Fibroblast of villous mesenchyme (primary cell): ENCODE measurements at regions not wholly inside any gene's neighbourhood (a gene's known extent, or its start where the extent isn't known, plus 50 kb on each side); places are given as distances from the start of the nearest gene placed in this dataset.

Experiments used
- DNase-seq: peaks from one replicate; pipeline ENCODE4 v3.0.0-alpha.2; 2010; ENCODE audit warnings: low read depth
- H3K4me3 ChIP-seq: 2 replicates; pipeline ENCODE4 v1.5.1; 2011; ENCODE audit warnings: low read depth, mild to moderate bottlenecking, low read length
- TF ChIP-seq, protein P1 (sequence below): IDR thresholded peaks from 2 replicates; pipeline ENCODE4 v1.5.1; 2012; ENCODE audit warnings: low read depth, mild to moderate bottlenecking, low read length; ENCODE audit not compliant: insufficient read depth

DNA sequence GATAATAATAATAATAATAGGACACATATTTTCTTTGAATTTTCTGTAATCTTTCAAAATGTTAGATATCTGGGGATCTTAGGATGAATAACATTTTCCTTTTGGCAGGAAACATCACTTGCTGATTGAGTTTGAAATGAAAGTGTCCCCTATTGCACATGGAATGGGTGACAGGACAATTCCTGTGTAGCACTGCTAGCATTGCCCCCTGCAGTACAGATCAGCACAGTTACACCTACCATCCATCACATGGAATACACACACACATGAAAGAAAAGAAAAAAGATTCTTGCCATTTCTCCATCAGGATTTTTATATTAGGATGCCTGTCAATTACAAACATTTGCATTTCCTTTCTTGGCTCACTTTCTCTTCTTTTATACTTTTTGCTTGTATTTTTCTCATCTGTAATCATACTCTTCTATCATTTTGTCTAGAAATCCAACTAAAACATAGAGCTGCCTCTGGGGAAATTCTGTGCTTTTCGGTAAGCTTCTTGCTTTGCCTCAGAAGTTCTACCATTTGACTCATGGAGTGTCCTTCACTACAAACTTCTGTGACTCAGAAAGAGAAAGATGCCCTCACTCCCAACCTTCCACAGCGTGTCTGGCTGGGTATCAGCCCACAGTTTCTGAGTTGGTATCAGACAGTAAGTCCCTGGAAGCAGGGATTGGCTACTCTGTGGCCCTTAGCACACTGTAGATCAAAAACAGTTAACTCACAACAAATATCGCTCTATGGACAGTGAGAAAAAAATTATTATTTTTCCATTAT lies 641.2 kb downstream of the PTPRC start:
- TF ChIP-seq, protein P1, sequence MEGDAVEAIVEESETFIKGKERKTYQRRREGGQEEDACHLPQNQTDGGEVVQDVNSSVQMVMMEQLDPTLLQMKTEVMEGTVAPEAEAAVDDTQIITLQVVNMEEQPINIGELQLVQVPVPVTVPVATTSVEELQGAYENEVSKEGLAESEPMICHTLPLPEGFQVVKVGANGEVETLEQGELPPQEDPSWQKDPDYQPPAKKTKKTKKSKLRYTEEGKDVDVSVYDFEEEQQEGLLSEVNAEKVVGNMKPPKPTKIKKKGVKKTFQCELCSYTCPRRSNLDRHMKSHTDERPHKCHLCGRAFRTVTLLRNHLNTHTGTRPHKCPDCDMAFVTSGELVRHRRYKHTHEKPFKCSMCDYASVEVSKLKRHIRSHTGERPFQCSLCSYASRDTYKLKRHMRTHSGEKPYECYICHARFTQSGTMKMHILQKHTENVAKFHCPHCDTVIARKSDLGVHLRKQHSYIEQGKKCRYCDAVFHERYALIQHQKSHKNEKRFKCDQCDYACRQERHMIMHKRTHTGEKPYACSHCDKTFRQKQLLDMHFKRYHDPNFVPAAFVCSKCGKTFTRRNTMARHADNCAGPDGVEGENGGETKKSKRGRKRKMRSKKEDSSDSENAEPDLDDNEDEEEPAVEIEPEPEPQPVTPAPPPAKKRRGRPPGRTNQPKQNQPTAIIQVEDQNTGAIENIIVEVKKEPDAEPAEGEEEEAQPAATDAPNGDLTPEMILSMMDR = no peak
- DNase-seq = no peak
- no peak overlapping the region for H3K4me3 ChIP-seq

GRCh38 chr1:199282751-199283305 lies 644.0 kb downstream of the PTPRC start:
- no peak for DNase-seq
- no peak overlapping the region for H3K4me3 ChIP-seq
- TF ChIP-seq, protein P1 = no peak

- DNase-seq = no peak
- no peak overlapping the region for H3K4me3 ChIP-seq
- TF ChIP-seq, protein P1 = no peak
Observed at GRCh38 chr1:199283794-199284193, 645.0 kb downstream of the PTPRC start.

DNA sequence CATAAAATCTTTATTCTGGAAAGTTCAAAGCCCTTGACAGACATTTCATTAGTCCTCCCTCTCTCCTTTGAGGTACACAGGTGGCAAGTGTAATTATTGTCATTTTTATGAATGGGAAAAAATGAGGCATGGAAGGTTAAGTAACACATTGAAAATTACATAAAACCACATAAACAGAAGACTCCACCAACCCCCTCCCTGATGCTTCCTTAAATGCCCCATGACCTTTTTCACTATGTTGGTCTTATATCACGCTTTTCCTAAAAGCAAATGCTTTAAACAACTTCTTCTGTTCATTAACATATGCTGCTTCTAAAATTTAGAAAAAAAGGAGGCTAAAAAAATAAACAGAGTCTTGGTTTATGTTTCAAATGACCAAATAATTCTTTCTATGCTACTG lies 648.4 kb downstream of the PTPRC start:
- no peak for DNase-seq
- H3K4me3 ChIP-seq = no peak overlapping the region
- TF ChIP-seq, protein P1 = no peak

GRCh38 chr1:199287647-199288046 lies 648.8 kb downstream of the PTPRC start:
- DNase-seq = no peak

GRCh38 chr1:199290186-199290585 lies 651.3 kb downstream of the PTPRC start:
- peak; percentile 55 for DNase-seq
- H3K4me3 ChIP-seq = no peak overlapping the region
- TF ChIP-seq, protein P1 = no peak

More at GRCh38 chr1:199287647-199288046, 648.8 kb downstream of the PTPRC start:
- H3K4me3 ChIP-seq = no peak overlapping the region
- TF ChIP-seq, protein P1 = no peak
